ENCODE measurements at regions not wholly inside any gene's neighbourhood (a gene's known extent, or its start where the extent isn't known, plus 50 kb on each side); places are given as distances from the start of the nearest gene placed in this dataset.

- no peak for DNase-seq
- Mint-ChIP-seq H3K27me3 (ENCODE audit: insufficient read depth) (no peaks in the 10 kb centered on the region; the same call in 1 of the 2 replicates), H3K4me3 (no peak overlapping the region), H3K9me3 (no peaks in the 10 kb centered on the region), H3K36me3 (ENCODE audit: low read depth) (no peaks in the 10 kb centered on the region), H3K27ac (no peak overlapping the region), H3K4me1 (ENCODE audit: low read depth) (peaks cover 18% of the 10 kb centered on the region)
- no peak for TF ChIP-seq CTCF (IDR thresholded peaks at IDR 0.05)
Measured at GRCh38 chr2:212938144-212938793, 213.1 kb downstream of the IKZF2 start.

- no peaks in the 10 kb centered on the region; the same call in 1 of the 2 replicates for H3K27me3 Mint-ChIP-seq (ENCODE audit: insufficient read depth)
- TF ChIP-seq CTCF (IDR thresholded peaks at IDR 0.05), result no peak
- DNase-seq, result no peak
- H3K4me3 Mint-ChIP-seq, result no peak overlapping the region
- no peaks in the 10 kb centered on the region for H3K9me3 Mint-ChIP-seq
- H3K4me1 Mint-ChIP-seq (ENCODE audit: low read depth), result peaks cover 24% of the 10 kb centered on the region
- no peak overlapping the region for H3K27ac Mint-ChIP-seq
- H3K36me3 Mint-ChIP-seq (ENCODE audit: low read depth), result no peaks in the 10 kb centered on the region
Measured at GRCh38 chr2:212936572-212936971, 214.8 kb downstream of the IKZF2 start.

GRCh38 chr2:212935752-212936151 lies 215.7 kb downstream of the IKZF2 start:
- no peak overlapping the region for H3K4me3 Mint-ChIP-seq
- no peak overlapping the region for H3K27ac Mint-ChIP-seq
- no peaks in the 10 kb centered on the region for H3K9me3 Mint-ChIP-seq
- TF ChIP-seq CTCF (IDR thresholded peaks at IDR 0.05), result no peak
- H3K36me3 Mint-ChIP-seq (ENCODE audit: low read depth), result no peaks in the 10 kb centered on the region
- peaks cover 19% of the 10 kb centered on the region for H3K4me1 Mint-ChIP-seq (ENCODE audit: low read depth)
- no peaks in the 10 kb centered on the region; the same call in none of the 2 replicates for H3K27me3 Mint-ChIP-seq (ENCODE audit: insufficient read depth)
- no peak for DNase-seq

- DNase-seq, result no peak
- H3K9me3 Mint-ChIP-seq, result no peaks in the 10 kb centered on the region
- H3K4me1 Mint-ChIP-seq (ENCODE audit: low read depth), result peaks cover 51% of the 10 kb centered on the region
- H3K27ac Mint-ChIP-seq, result no peak overlapping the region
- no peak overlapping the region for H3K4me3 Mint-ChIP-seq
- H3K27me3 Mint-ChIP-seq (ENCODE audit: insufficient read depth), result peaks cover 2% of the 10 kb centered on the region
- no peak for TF ChIP-seq CTCF (IDR thresholded peaks at IDR 0.05)
- no peaks in the 10 kb centered on the region for H3K36me3 Mint-ChIP-seq (ENCODE audit: low read depth)
Measured at GRCh38 chr2:212931271-212931670, 220.1 kb downstream of the IKZF2 start.

GRCh38 chr2:212930556-212931260 lies 220.7 kb downstream of the IKZF2 start:
- DNase-seq, result no peak
- Mint-ChIP-seq H3K9me3 (no peaks in the 10 kb centered on the region), H3K4me3 (no peak overlapping the region), H3K4me1 (ENCODE audit: low read depth) (peaks cover 48% of the 10 kb centered on the region), H3K36me3 (ENCODE audit: low read depth) (no peaks in the 10 kb centered on the region), H3K27ac (no peak overlapping the region), H3K27me3 (ENCODE audit: insufficient read depth) (peaks cover 2% of the 10 kb centered on the region)
- no peak for TF ChIP-seq CTCF (IDR thresholded peaks at IDR 0.05)

Data from HFFc6 (cell line).